GM10266 (cell line): ENCODE measurements at regions not wholly inside any gene's neighbourhood (a gene's known extent, or its start where the extent isn't known, plus 50 kb on each side); places are given as distances from the start of the nearest gene placed in this dataset.

Experiments
- DNase-seq: peaks from one replicate; pipeline ENCODE4 v3.0.0; 2012; ENCODE audit errors: extremely low spot score
- TF ChIP-seq, protein P1 (sequence below): IDR thresholded peaks from 2 replicates; pipeline ENCODE4 v1.5.1; 2012; ENCODE audit warnings: mild to moderate bottlenecking, low read depth; ENCODE audit not compliant: control insufficient read depth, insufficient read depth; ENCODE audit errors: missing control alignments

DNA sequence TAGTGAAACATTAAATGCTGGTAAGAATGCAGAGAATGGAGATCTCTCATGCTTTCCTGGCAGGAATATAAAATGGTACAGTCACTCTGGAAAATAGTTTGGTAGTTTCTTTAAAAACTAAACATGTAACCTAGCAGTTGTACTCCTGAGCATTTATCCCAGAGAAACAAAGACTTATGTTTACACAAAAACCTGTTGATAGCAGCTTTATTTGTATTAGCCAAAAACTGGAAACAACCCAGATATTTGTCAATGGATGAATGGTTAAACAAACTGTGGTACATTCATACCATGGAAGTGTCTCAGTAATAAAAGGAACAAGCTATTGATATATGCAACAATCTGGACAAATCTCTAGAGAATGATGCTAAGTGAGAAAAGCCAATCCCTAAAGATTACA, 81.7 kb upstream of the CTAGE1 start:
- TF ChIP-seq, protein P1, sequence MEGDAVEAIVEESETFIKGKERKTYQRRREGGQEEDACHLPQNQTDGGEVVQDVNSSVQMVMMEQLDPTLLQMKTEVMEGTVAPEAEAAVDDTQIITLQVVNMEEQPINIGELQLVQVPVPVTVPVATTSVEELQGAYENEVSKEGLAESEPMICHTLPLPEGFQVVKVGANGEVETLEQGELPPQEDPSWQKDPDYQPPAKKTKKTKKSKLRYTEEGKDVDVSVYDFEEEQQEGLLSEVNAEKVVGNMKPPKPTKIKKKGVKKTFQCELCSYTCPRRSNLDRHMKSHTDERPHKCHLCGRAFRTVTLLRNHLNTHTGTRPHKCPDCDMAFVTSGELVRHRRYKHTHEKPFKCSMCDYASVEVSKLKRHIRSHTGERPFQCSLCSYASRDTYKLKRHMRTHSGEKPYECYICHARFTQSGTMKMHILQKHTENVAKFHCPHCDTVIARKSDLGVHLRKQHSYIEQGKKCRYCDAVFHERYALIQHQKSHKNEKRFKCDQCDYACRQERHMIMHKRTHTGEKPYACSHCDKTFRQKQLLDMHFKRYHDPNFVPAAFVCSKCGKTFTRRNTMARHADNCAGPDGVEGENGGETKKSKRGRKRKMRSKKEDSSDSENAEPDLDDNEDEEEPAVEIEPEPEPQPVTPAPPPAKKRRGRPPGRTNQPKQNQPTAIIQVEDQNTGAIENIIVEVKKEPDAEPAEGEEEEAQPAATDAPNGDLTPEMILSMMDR, result no peak

DNA sequence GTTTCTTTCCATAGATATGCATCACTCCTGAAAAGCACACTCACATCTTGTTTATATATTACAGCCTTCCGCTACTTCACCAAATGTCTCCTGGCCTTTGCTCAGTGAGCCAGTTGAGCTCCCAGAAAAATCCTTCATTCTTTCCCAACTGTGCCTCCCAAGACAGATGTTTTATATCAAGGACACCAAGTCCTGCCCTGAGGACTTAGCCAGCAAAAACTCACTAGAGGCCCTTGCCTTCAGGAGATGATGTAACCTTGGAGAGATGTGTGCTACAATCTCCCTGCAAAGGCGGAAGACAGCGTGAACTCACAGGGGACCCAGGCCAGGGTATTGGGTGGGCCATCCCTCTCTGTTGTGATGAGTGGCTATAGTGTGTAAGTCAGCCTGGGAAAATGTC, 86.1 kb upstream of the CTAGE1 start:
- TF ChIP-seq, protein P1, result no peak
- no peak for DNase-seq

More for the DNA sequence above, 81.7 kb upstream of the CTAGE1 start:
- DNase-seq, result no peak

DNA sequence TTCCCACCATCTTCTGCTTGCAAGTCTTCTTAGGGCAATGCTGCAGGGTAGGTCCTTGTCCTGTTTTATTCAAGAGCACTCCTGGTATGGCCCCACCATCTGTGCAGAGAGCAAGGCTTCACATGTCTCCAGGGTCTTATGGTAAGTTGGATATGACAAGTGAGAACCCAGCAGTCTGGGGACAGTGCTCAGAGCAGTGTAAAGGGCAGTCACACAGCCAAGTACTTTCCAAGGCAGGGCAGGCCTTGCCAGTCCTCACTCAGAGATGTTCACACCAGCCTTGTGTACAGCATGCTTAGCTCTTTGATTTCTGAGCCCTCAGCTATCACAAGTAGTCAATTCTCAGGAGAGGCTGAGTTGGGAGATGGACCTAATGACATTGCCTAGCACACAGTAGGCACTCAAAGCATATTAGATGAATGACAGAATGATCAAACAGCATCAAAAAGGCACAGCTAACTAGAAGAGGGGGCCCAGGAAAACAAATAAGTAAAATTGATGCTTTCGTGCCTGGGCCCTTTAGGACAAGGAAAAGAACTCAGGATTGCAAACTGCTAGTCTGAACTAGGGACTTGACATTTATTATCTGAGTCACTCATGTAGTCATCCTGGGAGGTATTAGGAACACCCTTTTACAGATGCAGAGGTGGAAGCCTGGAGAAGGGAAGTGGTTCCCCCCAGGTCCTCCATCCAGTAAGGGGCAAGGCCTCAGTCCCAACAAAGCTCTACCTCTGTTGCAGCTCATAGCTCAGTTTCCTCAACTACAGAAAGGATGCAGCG, 86.7 kb upstream of the CTAGE1 start:
- no peak for DNase-seq
- TF ChIP-seq, protein P1, result no peak

DNA sequence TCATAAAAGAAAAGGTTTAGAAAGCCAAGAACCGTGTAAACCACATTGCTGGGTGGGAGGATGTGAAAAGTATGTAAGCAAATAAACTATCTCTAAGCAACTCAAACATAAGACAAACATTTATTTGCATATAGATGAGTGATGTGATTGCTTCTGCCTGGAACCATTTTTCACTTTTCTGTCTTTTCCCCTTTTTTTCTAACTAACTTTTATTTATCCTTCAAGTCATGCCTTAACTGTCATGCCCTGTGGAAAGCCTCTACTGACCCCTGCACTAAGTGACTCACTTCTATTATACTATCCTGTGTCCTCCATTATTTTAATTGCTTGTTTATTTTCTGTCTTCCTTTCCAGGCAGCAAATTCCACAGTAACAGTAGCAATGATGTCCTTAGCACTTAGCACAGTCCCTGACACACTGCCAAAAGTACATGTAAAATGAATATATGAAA, 87.5 kb upstream of the CTAGE1 start:
- no peak for DNase-seq
- TF ChIP-seq, protein P1, result no peak

DNA sequence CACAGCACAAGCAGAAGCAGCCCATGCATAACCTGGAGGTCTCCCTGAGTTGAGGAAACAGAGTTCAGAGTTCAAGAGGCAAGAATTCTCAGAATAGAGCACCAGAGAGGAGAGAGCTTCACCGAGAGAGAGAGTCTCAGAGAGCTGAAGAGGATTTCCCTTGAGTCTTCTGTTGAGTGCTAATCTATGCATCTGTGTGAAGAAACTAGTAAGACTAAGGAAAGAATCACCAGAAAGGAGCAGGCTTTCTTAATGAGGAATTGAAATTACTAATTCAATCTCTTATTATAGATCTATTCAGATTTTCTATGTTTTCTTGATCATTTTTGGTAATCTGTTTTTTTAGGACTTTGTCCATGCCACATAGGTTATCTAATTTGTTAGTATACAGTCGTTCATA, 89.3 kb upstream of the CTAGE1 start:
- DNase-seq, result no peak

DNA sequence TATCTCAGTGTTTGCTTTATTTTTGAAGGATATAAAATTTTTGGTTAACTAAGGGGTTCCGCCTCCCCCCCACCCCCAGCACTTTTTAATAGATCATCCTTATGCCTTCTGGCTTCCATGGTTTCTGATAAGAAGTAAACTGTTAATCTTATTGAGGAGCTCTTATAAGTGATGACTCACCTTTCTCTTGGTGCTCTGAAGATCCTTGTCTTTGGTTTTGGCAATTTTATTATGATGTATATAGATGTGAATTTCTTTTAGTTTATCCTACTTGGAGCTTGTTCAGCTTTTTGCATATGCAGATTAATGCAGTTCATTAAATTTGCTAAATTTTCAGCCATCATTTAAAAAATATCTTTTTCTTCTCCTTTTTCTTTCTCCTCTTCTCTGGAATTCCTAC, 91.7 kb upstream of the CTAGE1 start:
- TF ChIP-seq, protein P1, result no peak
- DNase-seq, result no peak

More for the DNA sequence above, 89.3 kb upstream of the CTAGE1 start:
- TF ChIP-seq, protein P1, result no peak

DNA sequence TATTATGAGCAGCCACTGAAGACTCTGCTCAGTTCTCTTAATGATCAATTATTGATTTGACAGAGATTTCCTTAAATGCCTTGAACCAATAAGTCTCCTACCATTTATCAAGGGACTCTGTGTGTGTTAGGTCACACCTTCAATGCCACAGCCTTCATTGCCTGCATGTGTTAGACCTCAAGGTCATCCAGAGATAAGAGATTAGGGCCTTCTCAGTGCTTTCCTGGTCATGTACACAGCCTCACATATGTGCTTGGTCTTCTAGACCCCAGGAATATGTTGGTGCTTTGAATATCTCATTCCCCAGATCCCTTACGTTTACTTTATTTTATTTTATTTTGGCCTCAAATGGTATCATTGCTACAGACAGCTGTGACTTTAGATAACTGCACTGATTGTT, 93.0 kb upstream of the CTAGE1 start:
- TF ChIP-seq, protein P1, result no peak
- DNase-seq, result no peak
